NT2/D1 (cell line): ENCODE measurements at regions not wholly inside any gene's neighbourhood (a gene's known extent, or its start where the extent isn't known, plus 50 kb on each side); places are given as distances from the start of the nearest gene placed in this dataset.

Experiments used
- DNase-seq: peaks from one replicate; pipeline ENCODE4 v3.0.0-alpha.2; 2011; ENCODE audit warnings: low read depth, low spot score
- H3K27me3 ChIP-seq: 2 replicates; pipeline ENCODE4 v1.6.0; 2011; ENCODE audit warnings: mild to moderate bottlenecking; ENCODE audit not compliant: insufficient read length, insufficient read depth
- H3K36me3 ChIP-seq: 2 replicates; pipeline ENCODE4 v1.6.1; 2011; ENCODE audit warnings: mild to moderate bottlenecking, low read length, mixed read lengths; ENCODE audit not compliant: insufficient read depth, insufficient read length
- H3K4me1 ChIP-seq: 2 replicates; pipeline ENCODE4 v1.5.1; 2011; ENCODE audit not compliant: insufficient read depth, insufficient read length
- H3K4me3 ChIP-seq: 2 replicates; pipeline ENCODE4 v1.5.1; 2011; ENCODE audit warnings: low read depth; ENCODE audit not compliant: insufficient read length
- H3K9ac ChIP-seq: 2 replicates; pipeline ENCODE4 v1.6.0; 2011; ENCODE audit warnings: low read depth; ENCODE audit not compliant: insufficient read length
- H3K9me3 ChIP-seq: 2 replicates; pipeline ENCODE4 v1.5.1; 2011; ENCODE audit warnings: mild to moderate bottlenecking, low read length; ENCODE audit not compliant: insufficient read depth
- SUZ12 ChIP-seq: IDR thresholded peaks from 2 replicates; pipeline ENCODE4 v1.6.1; 2011; ENCODE audit not compliant: insufficient read length, insufficient read depth; ENCODE audit errors: extremely low read depth
- YY1 ChIP-seq: IDR thresholded peaks from 2 replicates; pipeline ENCODE4 v1.6.1; 2011; ENCODE audit not compliant: insufficient read length, insufficient read depth
- ZNF274 ChIP-seq: IDR thresholded peaks from 2 replicates; pipeline ENCODE4 v1.6.1; 2011; ENCODE audit warnings: mild to moderate bottlenecking, low read depth, low read length

GRCh38 chr13:34655554-34655953 lies 286.5 kb upstream of the NBEA start:
- peaks cover 8% of the 10 kb centered on the region; the same call in 1 of the 2 replicates for H3K9me3 ChIP-seq
- no peaks in the 10 kb centered on the region for H3K36me3 ChIP-seq
- no peak for TF ChIP-seq SUZ12
- no peak for TF ChIP-seq ZNF274
- TF ChIP-seq YY1: no peak
- no peaks in the 10 kb centered on the region for H3K27me3 ChIP-seq
- H3K4me1 ChIP-seq: no peaks in the 10 kb centered on the region
- H3K9ac ChIP-seq: no peak overlapping the region
- DNase-seq: no peak
- no peak overlapping the region for H3K4me3 ChIP-seq

DNA sequence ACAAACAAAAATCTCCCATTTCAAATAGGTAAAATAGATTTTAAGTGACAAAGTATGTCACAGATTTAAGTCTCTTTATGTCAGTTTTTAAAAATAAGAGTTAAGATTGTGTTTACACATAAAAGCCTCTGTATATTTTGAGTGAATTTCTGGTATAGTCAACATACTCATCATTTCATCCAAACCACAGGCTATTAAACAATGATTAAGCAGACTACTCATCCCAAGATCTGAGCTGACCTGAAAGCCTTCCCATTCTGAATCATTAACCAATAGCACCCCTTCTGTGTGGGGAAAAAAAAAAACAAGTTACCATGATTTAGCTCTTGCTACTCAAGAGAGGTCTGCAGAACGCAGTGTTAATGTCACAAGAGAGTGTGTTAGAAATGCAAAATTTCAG lies 284.4 kb upstream of the NBEA start:
- H3K4me3 ChIP-seq: no peak overlapping the region
- no peaks in the 10 kb centered on the region for H3K9me3 ChIP-seq
- H3K27me3 ChIP-seq: no peaks in the 10 kb centered on the region
- no peaks in the 10 kb centered on the region for H3K4me1 ChIP-seq
- no peak overlapping the region for H3K9ac ChIP-seq
- DNase-seq: no peak
- no peaks in the 10 kb centered on the region for H3K36me3 ChIP-seq
- TF ChIP-seq YY1 (no peak), ZNF274 (no peak), SUZ12 (no peak)

DNA sequence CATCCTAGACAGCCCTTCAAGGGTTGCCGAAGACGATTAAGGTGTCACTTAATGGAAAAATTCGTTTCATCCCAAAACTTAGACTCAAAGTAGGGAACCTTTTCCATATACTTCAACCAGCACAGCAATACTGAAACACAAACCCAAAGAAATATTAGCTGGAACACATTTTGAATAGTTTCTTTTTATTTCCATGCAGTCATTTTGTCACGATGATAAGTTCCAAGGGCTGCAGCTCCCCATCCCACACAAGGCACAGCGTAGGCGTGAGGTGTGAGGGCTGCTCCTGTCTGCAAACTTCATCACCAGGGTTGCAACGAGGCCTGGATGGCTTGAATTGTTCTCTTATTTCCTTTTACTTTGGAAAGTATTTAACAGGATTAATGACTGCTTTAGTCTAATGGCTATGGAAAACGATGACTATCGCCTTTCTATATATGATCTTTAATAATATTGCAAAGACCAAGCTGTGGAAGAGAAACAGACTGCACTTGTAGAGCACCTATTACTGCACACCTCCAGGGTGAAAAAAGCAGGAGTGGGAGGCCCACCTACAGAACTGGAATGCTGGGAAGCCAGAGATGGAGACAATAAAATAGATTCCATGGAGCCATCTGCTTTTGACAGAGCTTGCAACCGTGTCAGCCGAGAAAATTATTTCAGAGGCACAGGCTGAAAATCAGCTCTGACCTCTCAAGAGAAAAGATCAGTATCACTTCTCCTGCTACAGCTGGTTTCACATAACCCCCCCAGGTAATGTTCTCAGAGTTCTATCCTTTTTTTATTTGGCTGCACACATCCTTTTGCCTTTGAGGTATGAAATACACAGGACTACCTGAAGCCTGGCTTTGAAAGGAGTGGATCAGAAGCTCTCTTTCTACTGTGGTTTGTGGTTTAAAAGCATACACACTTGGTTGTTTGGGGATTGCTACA lies 274.5 kb upstream of the NBEA start:
- DNase-seq: no peak
- H3K27me3 ChIP-seq: no peaks in the 10 kb centered on the region
- no peaks in the 10 kb centered on the region for H3K4me1 ChIP-seq
- TF ChIP-seq ZNF274 (no peak), YY1 (no peak), SUZ12 (no peak)
- no peak overlapping the region for H3K9ac ChIP-seq
- H3K36me3 ChIP-seq: no peaks in the 10 kb centered on the region
- H3K9me3 ChIP-seq: no peaks in the 10 kb centered on the region
- H3K4me3 ChIP-seq: no peak overlapping the region

DNA sequence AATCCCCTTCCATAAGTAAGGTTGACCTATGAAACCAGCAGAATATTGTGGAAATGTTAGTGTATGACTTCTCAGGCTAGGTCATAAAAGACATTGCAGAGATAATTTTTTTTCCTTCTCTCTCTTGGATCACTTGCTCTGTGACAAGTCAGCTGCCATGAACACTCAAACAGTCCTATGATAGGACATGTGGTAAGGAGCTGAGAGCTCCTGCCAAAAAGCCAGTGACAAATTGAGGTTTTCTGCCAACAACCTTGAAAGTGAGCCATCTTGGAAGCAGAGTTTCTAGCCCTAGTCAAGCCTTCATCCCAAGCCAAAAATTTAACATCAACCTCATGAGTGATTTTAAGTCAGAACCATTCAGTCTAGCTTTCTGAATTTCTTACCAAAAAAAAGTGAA lies 270.9 kb upstream of the NBEA start:
- no peaks in the 10 kb centered on the region for H3K9me3 ChIP-seq
- DNase-seq: no peak
- H3K4me1 ChIP-seq: no peaks in the 10 kb centered on the region
- no peak for TF ChIP-seq SUZ12
- TF ChIP-seq ZNF274: no peak
- TF ChIP-seq YY1: no peak
- no peak overlapping the region for H3K9ac ChIP-seq
- no peak overlapping the region for H3K4me3 ChIP-seq
- no peaks in the 10 kb centered on the region for H3K27me3 ChIP-seq
- H3K36me3 ChIP-seq: no peaks in the 10 kb centered on the region

DNA sequence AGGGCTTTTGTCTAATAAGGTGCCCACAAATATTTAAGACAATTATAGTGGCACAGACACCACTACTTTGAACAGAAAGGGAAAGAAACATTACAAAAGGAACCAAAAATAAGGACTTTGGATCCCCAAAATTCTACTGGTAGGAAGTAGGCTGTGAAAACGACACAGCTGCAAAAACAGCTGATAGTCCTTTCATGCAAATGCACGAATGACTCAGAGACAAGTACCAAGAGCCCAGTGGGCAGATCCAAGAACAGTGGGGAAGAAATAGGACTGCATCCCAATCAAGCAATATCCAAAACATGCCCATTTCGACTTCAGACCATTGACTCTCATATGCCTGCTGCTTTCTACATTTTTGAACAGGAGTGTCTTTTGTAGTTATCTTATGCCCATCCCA lies 269.4 kb upstream of the NBEA start:
- no peak for DNase-seq
- Histone ChIP-seq H3K36me3 (no peaks in the 10 kb centered on the region), H3K4me3 (no peak overlapping the region), H3K27me3 (no peaks in the 10 kb centered on the region), H3K4me1 (no peaks in the 10 kb centered on the region), H3K9me3 (no peaks in the 10 kb centered on the region), H3K9ac (no peak overlapping the region)
- TF ChIP-seq YY1 (no peak), ZNF274 (no peak), SUZ12 (no peak)

- Histone ChIP-seq H3K36me3 (no peaks in the 10 kb centered on the region), H3K9ac (no peak overlapping the region), H3K9me3 (no peaks in the 10 kb centered on the region), H3K4me1 (no peaks in the 10 kb centered on the region), H3K4me3 (no peak overlapping the region), H3K27me3 (no peaks in the 10 kb centered on the region)
- no peak for TF ChIP-seq ZNF274
- TF ChIP-seq YY1: no peak
- no peak for TF ChIP-seq SUZ12
- no peak for DNase-seq
These were observed 266.4 kb upstream of the NBEA start for GRCh38 chr13:34675626-34676025.

- H3K4me3 ChIP-seq: no peak overlapping the region
- no peaks in the 10 kb centered on the region for H3K9me3 ChIP-seq
- TF ChIP-seq SUZ12 (no peak), ZNF274 (no peak), YY1 (no peak)
- no peak for DNase-seq
- H3K9ac ChIP-seq: no peak overlapping the region
- no peaks in the 10 kb centered on the region for H3K27me3 ChIP-seq
- no peaks in the 10 kb centered on the region for H3K36me3 ChIP-seq
- no peaks in the 10 kb centered on the region for H3K4me1 ChIP-seq
These were observed 263.9 kb upstream of the NBEA start for GRCh38 chr13:34678154-34678553.
